GM21737 (cell line): ENCODE measurements at regions not wholly inside any gene's neighbourhood (a gene's known extent, or its start where the extent isn't known, plus 50 kb on each side); places are given as distances from the start of the nearest gene placed in this dataset.

Experiments used
- ATAC-seq: cut with Tn5 transposase; IDR thresholded peaks from one replicate; pipeline ENCODE4 v1.9.1; 2021; ENCODE audit warnings: mild to moderate bottlenecking, moderate library complexity; ENCODE audit not compliant: unreplicated experiment

GRCh38 chr21:24826822-24827221, 780.5 kb downstream of the MRPL39 start:
- no peak for ATAC-seq

GRCh38 chr21:24825348-24825747, 781.9 kb downstream of the MRPL39 start:
- ATAC-seq: no peak

GRCh38 chr21:24824209-24824608, 783.1 kb downstream of the MRPL39 start:
- no peak for ATAC-seq

- ATAC-seq: no peak
These were observed 784.0 kb downstream of the MRPL39 start for GRCh38 chr21:24823247-24823646.

- no peak for ATAC-seq
These were observed 822.2 kb downstream of the MRPL39 start for GRCh38 chr21:24785033-24785432.

GRCh38 chr21:24781146-24781545, 826.1 kb downstream of the MRPL39 start:
- no peak for ATAC-seq

GRCh38 chr21:24759348-24760075, 847.8 kb downstream of the MRPL39 start:
- no peak for ATAC-seq

- ATAC-seq: no peak
These were observed 869.2 kb downstream of the MRPL39 start for GRCh38 chr21:24738063-24738462.

- ATAC-seq: no peak
These were observed 869.9 kb downstream of the MRPL39 start for GRCh38 chr21:24737296-24737850.

GRCh38 chr21:24730661-24731060, 876.6 kb downstream of the MRPL39 start:
- no peak for ATAC-seq

- ATAC-seq: no peak
These were observed 877.7 kb downstream of the MRPL39 start for GRCh38 chr21:24729568-24729967.

- no peak for ATAC-seq
These were observed 879.4 kb downstream of the MRPL39 start for GRCh38 chr21:24727803-24728440.

GRCh38 chr21:24716281-24716918, 890.9 kb downstream of the MRPL39 start:
- no peak for ATAC-seq

GRCh38 chr21:24714646-24715200, 892.6 kb downstream of the MRPL39 start:
- no peak for ATAC-seq

GRCh38 chr21:24705201-24705600, 902.1 kb downstream of the MRPL39 start:
- no peak for ATAC-seq

GRCh38 chr21:24693779-24694178, 913.5 kb downstream of the MRPL39 start:
- no peak for ATAC-seq

GRCh38 chr21:24681456-24681855, 925.8 kb downstream of the MRPL39 start:
- ATAC-seq: no peak

- no peak for ATAC-seq
These were observed 935.4 kb downstream of the MRPL39 start for GRCh38 chr21:24671901-24672300.

GRCh38 chr21:24658926-24659325, 948.4 kb downstream of the MRPL39 start:
- no peak for ATAC-seq

- ATAC-seq: no peak
These were observed 949.3 kb downstream of the MRPL39 start for GRCh38 chr21:24658026-24658425.

- ATAC-seq: no peak
These were observed 957.6 kb downstream of the MRPL39 start for GRCh38 chr21:24649691-24650090.
